Stimulated activated CD8-positive, alpha-beta memory T cell treated with anti-CD3 and anti-CD28 coated beads, Interleukin-7, amount 100 ng/mL, for 1 hour (primary cell): ENCODE measurements at regions not wholly inside any gene's neighbourhood (a gene's known extent, or its start where the extent isn't known, plus 50 kb on each side); places are given as distances from the start of the nearest gene placed in this dataset.

Experiments used
- DNase-seq, 2 donors: peaks; one replicate each; pipeline ENCODE4 v3.0.0-alpha.2; 2020; ENCODE audit warnings: low read depth in 2 of 2

DNA sequence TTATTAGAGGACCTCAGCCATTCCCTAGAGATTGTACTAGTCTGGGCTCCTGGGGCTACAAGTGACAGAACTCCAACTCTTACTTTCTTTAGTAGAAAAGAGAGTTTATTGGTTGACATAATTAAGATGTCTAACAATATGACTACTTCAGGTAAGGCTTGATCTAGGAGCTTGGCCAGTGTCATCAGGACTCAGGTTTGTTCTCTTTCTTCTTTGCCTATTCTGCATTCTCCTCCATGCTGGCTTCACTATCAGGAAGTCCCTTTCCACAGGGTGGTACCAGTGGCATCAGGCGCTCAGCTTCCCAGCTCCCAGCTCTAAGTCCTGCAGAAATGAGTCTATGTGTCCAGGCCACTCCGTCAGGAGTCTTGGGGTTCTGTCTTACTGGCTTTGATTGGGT, 286.1 kb upstream of the EEF2KMT start:
- DNase-seq: no peak

DNA sequence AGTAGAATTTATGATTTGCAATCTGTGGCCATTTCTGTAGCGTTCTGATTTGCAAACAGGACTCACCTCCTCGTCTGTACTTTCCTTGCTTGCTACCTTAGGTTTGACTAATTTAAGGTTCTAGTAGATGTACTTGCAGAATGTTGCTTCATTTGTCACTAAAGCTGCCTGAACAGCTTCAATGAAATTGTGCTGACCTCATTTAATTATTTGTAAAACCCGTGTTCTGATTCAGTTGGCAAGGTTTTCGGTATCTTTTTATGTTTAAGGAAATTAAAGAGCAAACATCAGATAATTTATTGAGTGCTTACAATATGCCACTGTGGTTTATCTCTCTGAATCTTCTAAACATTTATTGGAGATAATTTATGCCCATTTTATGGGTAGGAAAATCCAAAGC, 284.9 kb upstream of the EEF2KMT start:
- no peak for DNase-seq

DNA sequence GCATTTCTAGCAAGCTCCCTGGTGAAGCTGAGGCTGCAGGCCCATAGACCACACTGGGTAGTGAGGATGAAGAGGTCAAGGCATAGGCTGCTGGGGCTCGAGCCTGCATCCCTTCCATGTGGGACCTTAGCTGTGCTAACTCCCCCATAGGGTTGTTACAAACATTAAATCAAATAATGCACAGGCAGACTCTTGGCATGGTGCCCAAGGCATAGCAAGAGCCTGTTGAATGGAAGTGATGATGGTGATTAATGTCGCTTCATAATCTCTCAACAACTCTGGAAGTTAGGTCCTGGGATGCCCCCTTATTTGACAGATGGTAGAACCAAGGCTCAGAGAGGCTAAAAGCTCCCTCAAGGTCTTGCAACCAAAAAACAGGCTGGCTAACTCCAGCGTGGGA, 283.9 kb upstream of the EEF2KMT start:
- no peak for DNase-seq

DNA sequence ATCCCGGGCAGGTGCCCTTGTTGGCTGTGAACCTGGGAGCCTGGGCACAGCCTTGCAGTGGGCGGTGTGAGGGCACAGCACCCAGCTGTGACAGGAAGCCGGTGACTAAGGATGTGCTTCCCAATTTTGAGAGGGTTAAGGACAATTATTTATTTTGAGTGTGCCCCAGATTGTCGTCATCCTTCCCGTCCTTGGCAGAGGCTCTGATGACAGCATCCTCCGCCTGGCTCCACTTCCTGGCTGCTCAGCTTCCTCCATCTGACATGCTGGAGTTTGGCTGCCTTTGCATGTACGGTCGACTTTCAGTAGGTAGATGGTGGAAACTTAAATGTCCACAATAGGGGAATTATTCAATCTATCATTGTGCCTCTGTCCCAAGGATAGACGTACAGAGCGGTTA, 282.4 kb upstream of the EEF2KMT start:
- no peak for DNase-seq

DNA sequence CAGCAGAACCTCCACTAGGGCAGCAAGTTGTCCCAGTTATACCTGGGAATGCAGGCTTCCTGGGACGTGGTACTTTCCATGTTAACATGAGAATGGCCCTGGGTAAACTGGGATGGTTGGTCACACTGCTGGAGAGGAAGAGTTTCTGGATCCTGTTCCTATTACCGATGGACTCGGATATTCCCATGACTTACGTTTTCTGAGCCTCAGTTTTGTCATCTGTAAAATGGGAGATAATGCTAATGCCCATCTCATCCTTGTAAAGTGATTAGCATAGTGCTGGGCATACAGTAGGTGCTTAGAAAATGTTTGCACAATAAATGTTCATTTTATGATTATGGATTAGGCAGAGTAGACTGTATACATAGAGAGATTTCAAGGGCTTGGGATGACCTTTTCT, 280.9 kb upstream of the EEF2KMT start:
- DNase-seq: no peak

DNA sequence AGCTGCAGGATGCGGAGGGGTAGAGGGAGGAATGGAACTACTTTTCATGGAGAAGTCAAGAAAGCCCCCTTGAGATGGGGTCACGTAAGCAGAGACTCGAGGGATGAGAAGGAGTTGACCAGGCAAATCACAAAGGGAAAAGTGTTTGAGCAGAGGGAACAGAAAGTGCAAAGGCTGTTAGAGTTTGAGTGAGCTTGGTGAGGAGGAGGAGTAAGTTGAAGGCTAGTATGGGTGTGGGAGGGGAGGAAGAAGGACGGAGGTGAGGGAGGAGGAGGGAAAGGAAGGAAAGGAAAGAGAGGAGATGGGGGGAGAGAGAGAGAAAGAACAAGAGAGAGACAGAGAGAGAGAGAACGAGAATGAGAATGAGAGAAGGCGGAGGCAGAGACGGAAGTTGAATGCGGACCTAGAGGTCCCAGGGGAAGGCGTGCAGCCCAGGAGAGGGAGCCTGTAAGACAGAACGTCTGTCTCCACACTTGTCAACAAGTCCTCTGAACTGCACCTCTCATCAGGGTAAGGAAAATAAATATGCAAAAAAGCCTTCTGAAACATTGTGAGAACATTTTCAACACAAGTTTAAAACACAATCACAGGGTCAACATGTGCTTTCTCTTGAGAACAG, 279.8 kb upstream of the EEF2KMT start:
- DNase-seq: no peak

DNA sequence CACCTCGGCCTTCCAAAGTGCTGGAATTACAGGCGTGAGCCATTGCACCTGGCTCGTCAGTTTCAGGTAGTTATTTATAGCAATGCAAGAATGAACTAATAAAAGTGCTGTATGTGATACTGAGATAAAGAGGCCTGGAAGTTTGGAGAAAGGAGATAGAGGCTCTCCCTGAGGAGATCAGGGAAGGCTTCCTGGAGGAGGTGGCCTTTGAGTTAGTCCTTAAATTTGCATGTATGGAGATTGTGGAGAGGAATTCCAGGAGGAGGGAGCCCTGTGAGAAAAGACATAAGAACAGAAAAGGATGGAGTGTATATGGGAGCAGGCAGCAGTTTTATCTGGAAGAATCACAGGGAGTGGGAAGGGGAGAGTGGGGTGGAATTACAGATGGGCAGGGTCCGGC, 276.6 kb upstream of the EEF2KMT start:
- no peak for DNase-seq

DNA sequence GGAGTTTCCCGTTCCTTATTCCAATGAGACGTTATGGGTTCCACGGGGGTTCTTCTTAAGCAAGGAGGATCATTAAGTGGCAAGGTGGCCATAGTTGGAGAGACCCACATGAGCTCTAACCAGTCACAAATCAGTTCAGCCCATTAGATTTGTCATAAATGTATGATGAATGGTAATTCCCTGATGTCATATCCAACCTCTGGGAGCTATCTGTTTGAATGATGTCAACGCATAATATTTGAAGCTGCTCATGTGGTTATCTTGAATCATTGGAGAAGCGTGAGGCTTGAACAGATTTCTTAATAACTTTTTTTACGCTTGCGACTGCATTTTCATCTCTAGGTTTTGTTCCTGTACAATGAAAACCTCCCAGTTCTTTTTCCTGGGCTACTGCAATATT, 270.4 kb upstream of the EEF2KMT start:
- no peak for DNase-seq

DNA sequence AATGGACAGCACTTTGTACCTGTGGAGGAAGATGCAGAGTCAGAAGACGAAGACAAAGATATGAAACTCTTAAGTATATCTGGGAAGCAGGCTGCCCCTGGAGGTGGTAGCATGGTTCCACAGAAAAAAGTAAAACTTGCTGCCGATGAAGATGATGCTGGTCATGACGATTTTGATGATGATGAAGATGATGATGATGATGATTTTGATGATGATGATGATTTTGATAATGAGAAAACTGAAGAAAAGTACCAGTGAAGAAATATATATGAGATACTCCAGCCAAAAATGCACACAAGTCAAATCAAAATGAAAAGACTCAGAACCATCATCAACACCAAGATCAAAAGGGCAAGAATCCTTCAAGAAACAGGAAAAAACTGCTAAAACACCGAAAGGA, 268.5 kb upstream of the EEF2KMT start:
- no peak for DNase-seq

DNA sequence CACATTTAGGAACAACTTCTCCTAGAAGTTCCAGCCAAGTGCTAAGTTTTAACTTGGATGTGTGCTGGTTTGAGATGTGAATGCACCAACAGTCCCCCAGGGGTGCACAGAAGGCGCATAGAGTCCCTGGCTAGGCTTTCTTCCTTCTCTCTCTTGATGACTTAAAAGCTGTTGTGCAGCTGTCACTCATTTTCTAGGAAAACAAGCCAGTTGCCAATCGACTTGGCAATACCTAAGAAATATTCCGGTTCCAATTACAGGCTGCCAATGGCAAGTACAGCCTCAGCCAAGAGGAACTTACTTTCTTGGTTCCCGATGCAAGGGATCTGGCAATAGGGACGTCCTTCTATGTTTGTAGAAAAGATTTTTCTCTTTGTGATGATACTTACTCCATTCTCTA, 266.6 kb upstream of the EEF2KMT start:
- DNase-seq: no peak

DNA sequence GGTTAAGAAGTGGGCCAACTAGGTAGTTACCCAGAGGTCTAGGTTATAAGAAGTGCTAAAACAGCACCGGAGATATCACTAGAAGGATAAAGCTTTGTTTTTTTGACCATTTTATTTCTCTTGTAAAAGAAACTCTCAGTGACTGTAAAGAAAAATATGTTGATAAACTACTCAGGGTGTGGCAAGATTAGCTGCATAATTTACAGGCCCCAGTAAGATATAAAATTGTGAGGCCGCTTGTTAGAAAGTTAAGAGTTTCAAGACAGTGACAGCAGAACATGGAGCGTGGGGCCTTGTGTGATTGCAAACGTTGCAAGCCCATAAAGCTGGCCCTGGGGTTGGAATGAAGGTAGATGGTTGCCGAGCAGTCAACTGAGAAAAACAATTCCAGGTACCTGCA, 263.7 kb upstream of the EEF2KMT start:
- no peak for DNase-seq

DNA sequence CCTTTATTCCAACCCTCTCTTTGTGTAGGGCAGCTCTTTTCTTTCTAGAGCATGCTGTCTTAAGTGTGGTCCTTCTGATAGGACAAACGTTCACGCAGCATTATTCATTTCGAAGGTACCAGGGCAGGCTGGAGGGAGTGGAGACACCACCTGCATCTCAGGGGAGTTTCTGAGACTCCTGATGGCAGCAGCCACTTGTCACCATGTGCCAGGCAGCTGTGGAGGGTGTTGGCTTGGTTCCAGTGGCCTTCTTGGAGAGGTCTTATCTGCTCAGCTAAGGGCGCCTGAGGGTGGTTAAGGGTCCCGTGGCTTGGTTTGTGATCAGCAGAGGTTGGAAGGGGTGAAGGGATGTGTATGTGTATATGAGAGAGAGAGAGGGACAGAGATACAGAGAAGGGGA, 257.1 kb upstream of the EEF2KMT start:
- no peak for DNase-seq

DNA sequence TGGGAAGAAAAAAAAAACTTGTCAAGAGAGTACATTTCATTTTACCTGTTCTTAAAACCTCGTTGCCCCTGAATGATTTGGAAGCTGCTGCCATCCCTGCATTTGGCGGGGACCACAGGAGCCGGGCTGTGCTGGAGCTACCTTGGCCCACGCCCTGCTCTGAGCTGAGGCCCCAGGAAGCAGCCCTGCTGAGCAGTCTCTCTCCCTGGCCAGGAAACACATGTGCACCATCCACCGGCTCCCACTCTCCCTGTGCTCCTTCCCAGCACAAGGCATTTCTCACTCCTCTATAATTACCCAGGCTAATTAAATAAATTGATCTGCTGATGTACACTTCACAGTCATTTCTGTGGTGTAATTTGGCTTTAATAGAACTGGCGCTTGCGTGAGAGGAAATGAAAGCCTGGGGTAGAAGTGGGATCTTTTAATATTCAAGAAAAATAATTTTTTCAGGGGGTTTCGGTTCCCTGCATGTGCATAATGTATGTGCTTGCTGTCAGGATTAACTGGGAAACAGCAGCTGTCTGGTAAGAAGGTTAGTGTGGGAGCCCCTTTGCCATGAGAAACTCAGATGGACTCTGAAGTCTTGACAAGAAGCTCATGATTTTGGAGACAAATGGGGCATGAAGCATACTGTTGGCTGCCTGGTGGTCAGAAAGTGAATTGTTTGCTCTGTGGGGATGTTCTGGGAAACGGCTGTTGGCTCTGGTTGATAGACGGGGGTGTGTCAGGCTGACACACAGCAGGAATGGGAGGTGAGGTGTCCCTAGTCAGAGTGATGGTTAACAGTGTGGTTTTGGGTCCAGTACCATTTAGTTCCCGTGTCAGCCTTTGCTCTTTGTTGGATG, 252.3 kb upstream of the EEF2KMT start:
- DNase-seq: no peak

DNA sequence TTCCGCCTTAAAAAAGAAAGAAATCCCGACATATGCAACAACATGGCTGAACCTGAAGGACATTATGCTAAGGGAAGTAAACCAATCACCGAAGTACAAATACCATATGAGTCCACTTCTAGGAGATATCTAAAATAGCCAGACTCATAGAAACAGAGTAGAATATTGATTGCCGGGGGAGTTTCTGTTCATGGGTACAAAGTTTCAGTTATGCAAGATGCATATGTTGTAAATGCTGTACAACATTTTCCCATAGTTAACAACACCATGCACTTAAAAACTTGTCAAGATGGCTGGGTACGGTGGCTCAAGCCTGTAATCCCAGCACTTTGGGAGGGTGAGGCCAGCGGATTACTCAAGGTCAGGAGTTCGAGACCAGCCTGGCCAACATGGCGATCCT, 251.5 kb upstream of the EEF2KMT start:
- DNase-seq: no peak

DNA sequence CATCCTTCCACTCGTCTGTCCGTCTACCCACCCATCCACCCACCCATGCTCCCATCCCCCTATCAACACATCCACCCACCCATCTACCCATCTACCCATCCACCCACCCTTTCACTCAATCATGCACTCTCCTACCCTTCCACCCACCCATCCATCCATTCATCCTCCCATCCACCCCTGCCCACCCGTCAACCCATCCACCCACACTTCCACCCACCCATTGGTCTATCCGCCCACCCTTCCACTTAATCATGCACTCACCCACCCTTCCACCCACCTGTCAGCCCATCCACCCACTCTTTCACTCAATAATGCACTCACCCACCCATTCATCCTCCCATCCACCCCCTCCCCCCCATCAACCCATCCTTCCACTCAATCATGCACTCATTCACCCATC, 250.0 kb upstream of the EEF2KMT start:
- DNase-seq: no peak

DNA sequence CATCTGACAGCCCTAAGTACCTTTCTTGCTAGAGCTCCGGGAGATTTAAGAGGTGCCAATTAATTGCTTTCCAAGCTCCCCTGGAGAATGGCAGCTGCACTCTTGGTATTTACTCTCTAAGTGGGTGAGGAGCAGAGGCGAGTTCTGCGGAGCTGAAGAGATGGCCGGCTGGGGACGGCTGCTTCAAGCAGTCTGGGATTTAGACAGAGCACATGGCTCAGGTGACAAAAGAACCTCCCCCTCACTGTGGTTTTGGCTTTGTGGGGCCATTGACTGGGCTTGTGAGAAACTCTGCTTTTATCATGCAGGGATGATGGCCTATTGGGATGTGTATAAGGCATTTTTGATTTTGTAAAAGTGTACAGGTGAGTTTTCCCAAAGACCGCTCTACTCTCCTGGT, 239.3 kb upstream of the EEF2KMT start:
- DNase-seq: no peak

DNA sequence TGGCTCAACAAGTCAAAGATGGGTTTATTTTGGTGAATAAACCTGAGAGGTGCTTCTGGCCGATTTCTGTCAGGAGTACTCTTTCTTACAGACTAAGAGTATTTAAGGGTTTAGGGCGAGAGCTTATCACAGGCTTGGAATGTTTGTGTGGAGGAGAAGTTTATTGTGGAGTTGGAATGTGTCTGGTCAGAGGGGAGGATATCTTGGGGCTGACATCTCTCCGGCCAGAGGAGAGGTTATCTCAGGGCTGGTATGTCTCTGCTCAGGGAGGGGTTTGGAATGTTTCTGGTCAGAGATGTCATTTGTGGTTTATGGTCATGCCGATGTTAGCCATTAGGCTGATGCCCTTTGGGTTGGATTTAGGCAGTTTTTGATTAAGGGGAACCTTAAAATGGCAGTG, 236.4 kb upstream of the EEF2KMT start:
- DNase-seq: no peak

DNA sequence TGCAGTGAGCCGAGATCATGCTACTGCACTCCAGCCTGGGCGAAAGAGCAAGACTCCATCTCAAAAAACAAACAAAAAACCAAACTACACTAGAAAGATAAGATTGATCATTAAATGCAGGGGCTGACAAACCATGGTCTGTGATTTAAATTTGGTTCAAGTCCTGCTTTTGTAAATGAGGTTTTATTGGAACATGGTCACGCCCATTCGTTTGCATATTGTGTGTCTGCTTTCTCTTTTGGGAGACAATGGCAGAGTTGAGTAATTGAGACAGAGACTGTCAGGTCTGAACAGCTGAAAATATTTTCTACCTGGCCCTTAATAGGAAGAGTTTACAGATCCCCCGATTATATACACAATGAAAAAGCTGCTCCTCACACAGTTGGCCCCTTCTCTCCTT, 235.5 kb upstream of the EEF2KMT start:
- no peak for DNase-seq

DNA sequence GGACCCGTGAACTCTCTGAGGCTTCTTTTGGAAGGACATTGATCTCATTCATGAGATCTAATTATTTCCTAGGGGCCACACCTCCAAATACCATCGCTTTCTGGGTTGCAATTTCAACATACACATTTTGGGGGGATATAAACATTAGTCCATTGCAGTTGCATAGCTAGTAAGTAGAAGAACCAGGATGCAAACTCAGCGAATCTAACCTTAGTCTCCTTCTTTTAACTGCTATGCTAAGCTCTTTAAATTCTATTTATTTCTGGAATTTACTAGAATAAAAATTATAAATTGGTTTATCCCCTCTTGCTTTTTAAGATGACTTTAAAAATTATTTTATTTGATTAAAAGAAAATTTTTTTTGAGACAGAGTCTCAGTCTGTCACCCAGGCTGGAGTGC, 232.5 kb upstream of the EEF2KMT start:
- DNase-seq: no peak

DNA sequence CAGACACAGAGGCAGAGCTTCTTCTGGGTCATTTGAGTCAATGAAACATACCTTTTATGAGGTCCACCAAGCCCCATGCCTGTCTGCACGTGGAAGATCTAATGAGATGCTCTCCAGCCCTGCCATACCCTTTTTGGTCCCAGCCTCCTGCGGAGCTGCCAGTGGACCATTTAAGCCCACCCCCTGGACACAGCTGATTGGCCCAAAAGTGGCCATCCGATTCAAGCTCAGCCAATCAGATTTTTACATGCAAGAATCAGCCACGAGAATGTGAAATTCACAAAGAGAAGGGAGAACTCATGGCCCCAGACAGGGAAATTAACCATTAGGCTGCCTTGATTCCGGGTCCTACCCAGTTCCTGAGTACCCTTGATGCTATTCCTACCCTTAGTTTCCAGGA, 231.0 kb upstream of the EEF2KMT start:
- DNase-seq: no peak

DNA sequence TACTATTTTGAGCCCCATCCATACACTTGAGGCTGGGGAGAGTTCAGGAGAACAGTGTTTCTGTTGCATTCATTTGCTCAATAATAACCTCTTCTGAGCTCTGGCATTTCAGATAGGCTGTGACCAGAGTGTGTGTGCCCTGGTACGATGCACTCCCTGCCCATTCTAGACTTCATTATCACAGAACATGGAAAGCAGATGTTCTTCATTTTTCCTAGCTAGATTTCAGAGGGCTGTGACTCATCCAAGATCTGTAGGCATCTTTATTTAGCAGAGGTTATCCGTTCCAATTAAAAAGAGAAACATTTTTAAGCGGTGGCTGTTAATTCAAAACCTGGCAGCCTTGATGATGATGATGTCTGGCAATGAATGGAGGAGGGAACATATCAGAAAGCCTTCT, 228.8 kb upstream of the EEF2KMT start:
- DNase-seq: no peak

DNA sequence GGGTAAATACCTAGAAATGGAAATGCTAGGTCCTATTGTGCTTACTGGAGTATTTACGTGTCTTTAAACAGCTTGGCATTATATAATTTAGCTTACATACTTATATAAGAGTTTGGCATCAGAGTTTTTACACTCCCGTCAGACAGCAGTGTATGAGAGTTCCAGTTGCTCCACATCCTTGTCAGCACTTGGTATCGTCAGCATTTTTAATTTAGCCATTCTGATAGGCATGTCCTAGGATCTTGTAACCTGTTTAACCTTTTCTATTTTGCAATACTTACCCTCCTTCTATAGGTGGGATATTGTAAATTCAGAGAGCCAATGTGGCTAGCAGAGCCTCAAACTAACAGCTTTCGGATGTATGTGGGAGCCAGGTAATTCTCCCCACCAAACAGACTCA, 228.3 kb upstream of the EEF2KMT start:
- no peak for DNase-seq

DNA sequence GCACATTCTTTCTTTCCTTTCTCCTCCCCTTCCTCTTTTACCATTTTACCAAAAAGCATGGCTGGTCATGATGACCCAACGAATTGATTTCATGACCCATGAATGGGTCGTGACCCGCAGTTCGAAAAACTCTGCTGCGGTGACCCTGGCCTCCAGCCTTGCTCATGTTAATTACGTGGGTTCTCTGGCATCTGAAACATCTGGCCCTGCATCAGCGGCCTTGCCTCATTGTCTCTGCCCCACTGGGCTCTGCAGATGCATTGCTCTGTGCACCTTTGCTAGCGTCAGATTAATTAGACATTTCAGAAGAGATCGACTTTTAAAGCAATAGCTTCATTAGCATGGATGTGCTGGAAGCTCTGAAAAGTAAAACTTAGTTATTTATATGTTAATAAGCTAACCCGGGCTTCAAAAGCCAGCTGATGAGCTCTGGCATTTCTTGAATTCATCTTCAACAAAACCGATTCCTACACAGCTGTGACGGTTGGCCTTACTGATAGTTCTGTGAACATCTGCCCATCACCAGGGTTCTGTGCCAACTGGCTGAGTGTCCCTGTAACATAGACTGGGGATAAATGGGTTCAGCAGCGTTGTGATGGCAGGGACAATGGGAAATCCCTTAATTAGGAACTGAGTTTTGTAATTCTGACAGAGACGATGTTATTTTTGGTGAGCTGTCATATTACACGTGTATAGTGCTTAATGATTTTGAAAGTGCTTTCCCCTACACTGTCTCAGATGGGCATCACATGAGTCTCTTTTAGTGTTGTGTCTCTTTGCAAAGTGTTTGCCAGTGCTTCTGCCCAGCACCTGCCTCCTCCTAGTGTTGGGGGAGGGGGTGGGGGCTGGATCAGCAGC, 225.9 kb upstream of the EEF2KMT start:
- DNase-seq: no peak
